MCF 10A (cell line): ENCODE measurements at regions not wholly inside any gene's neighbourhood (a gene's known extent, or its start where the extent isn't known, plus 50 kb on each side); places are given as distances from the start of the nearest gene placed in this dataset.

ENCODE experiments used
- BruUV-seq: library from RNA; stranded (reverse); fragments of 400-500 nt; replicated peaks from 2 replicates; lab custom pipeline; 2021; lab: Mats Ljungman, UMichigan
- CTCF ChIA-PET: fragments of 300-600 bp; sonication (Branson Sonifier 250); formaldehyde crosslinking; extraction: SDS; loops from one replicate; lab custom pipeline; 2021; ENCODE audit warnings: antibody characterized with exemption, inconsistent platforms; lab: Yijun Ruan, JAX
- POLR2A ChIA-PET: fragments of 300-600, 350-650 bp; sonication (Branson Sonifier 250); formaldehyde crosslinking; extraction: SDS; loops from one replicate; lab custom pipeline; 2020; ENCODE audit warnings: antibody characterized with exemption, inconsistent platforms; lab: Yijun Ruan, JAX
- DNase-seq: peaks from one replicate; pipeline ENCODE4 v3.0.0-alpha.2; 2018; ENCODE audit not compliant: unreplicated experiment
- H3K27ac Mint-ChIP-seq: one replicate; pipeline ENCODE4 v1.8.0; 2022; ENCODE audit warnings: mild to moderate bottlenecking, low read depth, mixed read lengths; ENCODE audit not compliant: unreplicated experiment
- H3K27me3 Mint-ChIP-seq: one replicate; pipeline ENCODE4 v1.8.0; 2022; ENCODE audit warnings: mixed read lengths; ENCODE audit not compliant: insufficient read depth, unreplicated experiment
- H3K36me3 Mint-ChIP-seq: one replicate; pipeline ENCODE4 v1.8.0; 2022; ENCODE audit warnings: mild to moderate bottlenecking, moderate library complexity, mixed read lengths; ENCODE audit not compliant: insufficient read depth, unreplicated experiment
- H3K4me1 Mint-ChIP-seq: one replicate; pipeline ENCODE4 v1.8.0; 2022; ENCODE audit warnings: mixed read lengths; ENCODE audit not compliant: insufficient read depth, unreplicated experiment
- H3K4me3 Mint-ChIP-seq: one replicate; pipeline ENCODE4 v1.8.0; 2022; ENCODE audit warnings: mild to moderate bottlenecking, moderate library complexity, mixed read lengths; ENCODE audit not compliant: unreplicated experiment
- H3K9me3 Mint-ChIP-seq: one replicate; pipeline ENCODE4 v1.8.0; 2022; ENCODE audit warnings: mixed read lengths; ENCODE audit not compliant: unreplicated experiment
- intact Hi-C: fragments of 100-400 bp; cut with micrococcal nuclease; formaldehyde crosslinking; loops from 2 replicates; pipeline ENCODE4 v1.14.1; 2022
- TF ChIP-seq, protein P1 (sequence below): fragments of 200-600 bp; IDR thresholded peaks from one replicate; pipeline ENCODE4 v1.8.0; 2022; ENCODE audit warnings: antibody characterized with exemption, mild to moderate bottlenecking; ENCODE audit not compliant: unreplicated experiment

DNA sequence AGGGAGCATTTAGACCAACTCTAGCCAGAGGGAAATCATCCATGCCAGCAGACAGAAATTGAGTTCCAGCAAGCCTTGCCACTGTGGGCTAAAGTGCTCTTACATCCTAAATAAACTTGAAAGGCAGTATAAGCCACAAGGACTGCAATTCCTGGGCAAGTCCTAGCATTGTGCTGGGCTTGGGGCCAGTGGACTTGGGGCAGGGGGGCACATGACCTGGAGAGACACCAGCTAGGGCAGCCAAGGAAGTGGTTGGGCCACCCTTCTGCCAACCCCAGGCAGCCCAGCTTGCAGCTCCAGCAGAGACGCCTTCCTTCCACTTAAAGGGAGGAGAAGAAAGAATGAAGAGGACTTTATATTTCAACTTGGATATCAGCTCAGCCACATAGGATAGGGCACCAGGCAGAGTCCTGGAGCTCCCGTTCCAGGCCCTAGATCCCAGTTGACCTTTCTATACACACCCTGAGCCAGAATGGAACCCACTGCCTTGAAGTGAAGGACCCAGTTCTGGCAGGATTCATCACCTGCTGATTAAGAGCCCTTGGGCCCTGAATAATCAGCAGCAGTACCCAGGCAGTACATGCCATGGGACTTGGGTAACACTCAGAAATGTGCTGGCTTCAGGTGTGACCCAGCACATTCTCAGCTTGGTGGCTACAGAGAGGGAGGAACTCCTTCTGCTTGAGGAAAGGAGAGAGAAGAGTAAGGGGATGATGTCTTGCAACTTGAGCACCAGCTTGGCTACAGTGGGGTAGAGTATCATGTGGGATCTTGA lies 153.0 kb downstream of the GNAI1 start:
- no peak overlapping the region for H3K4me3 Mint-ChIP-seq
- ChIA-PET POLR2A (no interaction called here), CTCF (interaction anchor here (0.7 to 0.9 kb wide), 2 partner anchors 12 to 187 kb away, joined by 3 read pairs; no protein-coding TSS in a partner anchor)
- H3K27ac Mint-ChIP-seq = no peak overlapping the region
- intact Hi-C loops = loop anchor here (5.0 kb wide), 1 partner anchor 150 kb away; no protein-coding TSS in a partner anchor
- no peaks in the 10 kb centered on the region for H3K27me3 Mint-ChIP-seq
- no peak for DNase-seq
- H3K36me3 Mint-ChIP-seq = no peaks in the 10 kb centered on the region
- no peaks in the 10 kb centered on the region for H3K4me1 Mint-ChIP-seq
- BruUV-seq = no TSS peak
- TF ChIP-seq, protein P1, sequence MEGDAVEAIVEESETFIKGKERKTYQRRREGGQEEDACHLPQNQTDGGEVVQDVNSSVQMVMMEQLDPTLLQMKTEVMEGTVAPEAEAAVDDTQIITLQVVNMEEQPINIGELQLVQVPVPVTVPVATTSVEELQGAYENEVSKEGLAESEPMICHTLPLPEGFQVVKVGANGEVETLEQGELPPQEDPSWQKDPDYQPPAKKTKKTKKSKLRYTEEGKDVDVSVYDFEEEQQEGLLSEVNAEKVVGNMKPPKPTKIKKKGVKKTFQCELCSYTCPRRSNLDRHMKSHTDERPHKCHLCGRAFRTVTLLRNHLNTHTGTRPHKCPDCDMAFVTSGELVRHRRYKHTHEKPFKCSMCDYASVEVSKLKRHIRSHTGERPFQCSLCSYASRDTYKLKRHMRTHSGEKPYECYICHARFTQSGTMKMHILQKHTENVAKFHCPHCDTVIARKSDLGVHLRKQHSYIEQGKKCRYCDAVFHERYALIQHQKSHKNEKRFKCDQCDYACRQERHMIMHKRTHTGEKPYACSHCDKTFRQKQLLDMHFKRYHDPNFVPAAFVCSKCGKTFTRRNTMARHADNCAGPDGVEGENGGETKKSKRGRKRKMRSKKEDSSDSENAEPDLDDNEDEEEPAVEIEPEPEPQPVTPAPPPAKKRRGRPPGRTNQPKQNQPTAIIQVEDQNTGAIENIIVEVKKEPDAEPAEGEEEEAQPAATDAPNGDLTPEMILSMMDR = no peak
- peaks cover 7% of the 10 kb centered on the region for H3K9me3 Mint-ChIP-seq

- Mint-ChIP-seq H3K4me1 (no peaks in the 10 kb centered on the region), H3K27me3 (no peaks in the 10 kb centered on the region), H3K9me3 (peaks cover 7% of the 10 kb centered on the region), H3K4me3 (no peak overlapping the region), H3K36me3 (no peaks in the 10 kb centered on the region), H3K27ac (no peak overlapping the region)
- ChIA-PET POLR2A (no interaction called here), CTCF (interaction anchor here (0.6 kb wide), 1 partner anchor 59 kb away, joined by 3 read pairs; no protein-coding TSS in a partner anchor)
- TF ChIP-seq, protein P1 = no peak
- BruUV-seq = no TSS peak
- intact Hi-C loops = loop anchor here (5.0 kb wide), 1 partner anchor 149 kb away; no protein-coding TSS in a partner anchor
- DNase-seq = no peak
These were observed 152.0 kb downstream of the GNAI1 start for GRCh38 chr7:80286611-80287010.

GRCh38 chr7:80284855-80285254 lies 150.2 kb downstream of the GNAI1 start:
- peak; percentile 36 for DNase-seq
- intact Hi-C loops = loop anchor here (5.0 kb wide), 1 partner anchor 148 kb away; no protein-coding TSS in a partner anchor
- peaks cover 7% of the 10 kb centered on the region for H3K9me3 Mint-ChIP-seq
- no peak overlapping the region for H3K4me3 Mint-ChIP-seq
- H3K27me3 Mint-ChIP-seq = no peaks in the 10 kb centered on the region
- H3K36me3 Mint-ChIP-seq = no peaks in the 10 kb centered on the region
- no peaks in the 10 kb centered on the region for H3K4me1 Mint-ChIP-seq
- H3K27ac Mint-ChIP-seq = no peak overlapping the region
- POLR2A ChIA-PET = interaction anchor here (1.2 kb wide), 1 partner anchor 63 kb away, joined by 3 read pairs; no protein-coding TSS in a partner anchor
- TF ChIP-seq, protein P1 = no peak
- CTCF ChIA-PET = interaction anchor here (0.8 to 1.2 kb wide), 3 partner anchors 66 to 151 kb away, joined by 3 to 4 read pairs (median 3); no protein-coding TSS in a partner anchor
- BruUV-seq = no TSS peak

- Mint-ChIP-seq H3K4me1 (peaks cover 16% of the 10 kb centered on the region), H3K9me3 (no peaks in the 10 kb centered on the region), H3K27me3 (no peaks in the 10 kb centered on the region), H3K27ac (no peak overlapping the region), H3K36me3 (no peaks in the 10 kb centered on the region), H3K4me3 (no peak overlapping the region)
- CTCF ChIA-PET = no interaction called here
- no TSS peak for BruUV-seq
- POLR2A ChIA-PET = interaction anchor here (0.7 to 1.4 kb wide), 2 partner anchors 18 to 334 kb away, joined by 3 to 4 read pairs; no protein-coding TSS in a partner anchor
- DNase-seq = no peak
- TF ChIP-seq, protein P1 = no peak
- intact Hi-C loops = no loop called here
These were observed 145.1 kb downstream of the GNAI1 start for GRCh38 chr7:80279760-80280159.
